SH-SY5Y (cell line): ENCODE measurements at regions not wholly inside any gene's neighbourhood (a gene's known extent, or its start where the extent isn't known, plus 50 kb on each side); places are given as distances from the start of the nearest gene placed in this dataset.

Experiments
- GATA2 ChIP-seq: IDR thresholded peaks from 2 replicates; pipeline ENCODE4 v1.6.1; 2011; ENCODE audit warnings: mild to moderate bottlenecking, low read depth, low read length
- GATA3 ChIP-seq: IDR thresholded peaks from 2 replicates; pipeline ENCODE4 v1.6.1; 2011; ENCODE audit warnings: low read depth, mild to moderate bottlenecking, low read length, moderate library complexity

- TF ChIP-seq GATA3 (no peak), GATA2 (no peak)
These were observed 155.7 kb upstream of the ARHGAP20 start for GRCh38 chr11:110867951-110868350.
